OCI-LY3 (cell line): ENCODE measurements at regions not wholly inside any gene's neighbourhood (a gene's known extent, or its start where the extent isn't known, plus 50 kb on each side); places are given as distances from the start of the nearest gene placed in this dataset.
"Not testable (repeated sequence)": the region's sequence is repeated elsewhere in the genome, so short reads cannot be mapped to it uniquely, and the experiment has no call there.

Source experiments
- H2AFZ ChIP-seq: fragments of 200-600, 300-600 bp; shearing (Covaris generic); 2 replicates; pipeline ENCODE4 v1.6.0; 2014; ENCODE audit warnings: antibody characterized with exemption, low read depth, low read length
- H3K27ac ChIP-seq: fragments of 200-600, 300-600 bp; sonication (generic); 2 replicates; pipeline ENCODE4 v1.5.1; 2014; ENCODE audit warnings: mild to moderate bottlenecking, low read length, moderate library complexity, mixed read lengths
- H3K27me3 ChIP-seq: fragments of 200-600, 300-600 bp; sonication (generic); 2 replicates; pipeline ENCODE4 v1.6.1; 2014; ENCODE audit warnings: low read depth, low read length, mixed read lengths
- H3K36me3 ChIP-seq: fragments of 200-600, 300-600 bp; sonication (generic); replicated peaks from 2 replicates; pipeline ENCODE3; 2014; ENCODE audit warnings: low read depth, low read length, mixed read lengths
- H3K4me1 ChIP-seq: fragments of 300-600, 200-600 bp; sonication (generic); 2 replicates; pipeline ENCODE4 v1.6.1; 2014; ENCODE audit warnings: low read length, mixed read lengths
- H3K4me2 ChIP-seq: fragments of 200-600, 300-600 bp; sonication (generic); 2 replicates; pipeline ENCODE4 v1.6.1; 2014; ENCODE audit warnings: low read length, mixed read lengths
- H3K4me3 ChIP-seq: fragments of 300-600, 200-600 bp; sonication (generic); 2 replicates; pipeline ENCODE4 v1.5.1; 2014; ENCODE audit warnings: antibody characterized with exemption, mild to moderate bottlenecking, low read length, moderate library complexity
- H3K79me2 ChIP-seq: fragments of 300-600, 200-600 bp; shearing (Covaris generic); 2 replicates; pipeline ENCODE4 v1.6.1; 2014; ENCODE audit warnings: mild to moderate bottlenecking, low read length, mixed read lengths
- H3K9ac ChIP-seq: fragments of 300-600, 200-600 bp; shearing (Covaris generic); 2 replicates; pipeline ENCODE4 v1.6.0; 2014; ENCODE audit warnings: mild to moderate bottlenecking, low read length, moderate library complexity
- H3K9me3 ChIP-seq: fragments of 200-600, 300-600 bp; shearing (Covaris generic); 2 replicates; pipeline ENCODE4 v1.6.1; 2014; ENCODE audit warnings: low read length, mixed read lengths; ENCODE audit not compliant: insufficient read depth
- H4K20me1 ChIP-seq: fragments of 200-600, 300-600 bp; sonication (generic); 2 replicates; pipeline ENCODE4 v1.6.1; 2016; ENCODE audit warnings: low read length, mixed read lengths; ENCODE audit not compliant: insufficient read depth
- EZH2phosphoT487 ChIP-seq: fragments of 200-600 bp; shearing (Covaris generic); IDR thresholded peaks from 2 replicates; pipeline ENCODE4 v1.6.1; 2018; ENCODE audit warnings: antibody characterized with exemption, mixed run types, low read depth
- TF ChIP-seq, protein P1 (sequence below): fragments of 200-600, 300-600 bp; sonication (generic); IDR thresholded peaks from 2 replicates; pipeline ENCODE4 v1.5.1; 2014; ENCODE audit warnings: antibody characterized with exemption, low read length, low read depth

DNA sequence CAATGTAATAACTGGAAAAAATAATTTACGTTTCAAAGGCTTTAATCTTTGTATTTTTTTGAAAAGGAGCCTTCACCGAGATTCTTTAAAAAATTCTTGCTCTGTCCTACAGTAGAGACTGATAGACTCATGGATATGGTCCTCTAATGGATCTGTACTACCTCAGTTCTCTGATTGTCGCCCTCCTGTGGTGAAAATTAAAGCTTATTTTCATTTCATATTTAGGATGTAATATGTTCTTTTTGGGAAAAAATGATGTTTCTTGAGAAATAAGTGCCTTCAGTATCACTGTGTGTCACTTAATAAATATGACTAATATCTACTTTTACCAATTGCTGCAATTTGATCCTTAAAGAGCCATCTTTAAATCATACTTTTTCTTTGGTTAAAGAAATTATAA is 4593.3 kb upstream of the OR11H1 start:
- H3K36me3 ChIP-seq, H3K9me3 ChIP-seq, H3K27me3 ChIP-seq, H3K79me2 ChIP-seq, H3K27ac ChIP-seq, H4K20me1 ChIP-seq, H3K4me2 ChIP-seq, H3K4me1 ChIP-seq, H3K4me3 ChIP-seq, H3K9ac ChIP-seq, H2AFZ ChIP-seq: not testable (repeated sequence)
- TF ChIP-seq, protein P1, sequence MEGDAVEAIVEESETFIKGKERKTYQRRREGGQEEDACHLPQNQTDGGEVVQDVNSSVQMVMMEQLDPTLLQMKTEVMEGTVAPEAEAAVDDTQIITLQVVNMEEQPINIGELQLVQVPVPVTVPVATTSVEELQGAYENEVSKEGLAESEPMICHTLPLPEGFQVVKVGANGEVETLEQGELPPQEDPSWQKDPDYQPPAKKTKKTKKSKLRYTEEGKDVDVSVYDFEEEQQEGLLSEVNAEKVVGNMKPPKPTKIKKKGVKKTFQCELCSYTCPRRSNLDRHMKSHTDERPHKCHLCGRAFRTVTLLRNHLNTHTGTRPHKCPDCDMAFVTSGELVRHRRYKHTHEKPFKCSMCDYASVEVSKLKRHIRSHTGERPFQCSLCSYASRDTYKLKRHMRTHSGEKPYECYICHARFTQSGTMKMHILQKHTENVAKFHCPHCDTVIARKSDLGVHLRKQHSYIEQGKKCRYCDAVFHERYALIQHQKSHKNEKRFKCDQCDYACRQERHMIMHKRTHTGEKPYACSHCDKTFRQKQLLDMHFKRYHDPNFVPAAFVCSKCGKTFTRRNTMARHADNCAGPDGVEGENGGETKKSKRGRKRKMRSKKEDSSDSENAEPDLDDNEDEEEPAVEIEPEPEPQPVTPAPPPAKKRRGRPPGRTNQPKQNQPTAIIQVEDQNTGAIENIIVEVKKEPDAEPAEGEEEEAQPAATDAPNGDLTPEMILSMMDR = peak; percentile 16; the same call in 1 of the 2 replicates

DNA sequence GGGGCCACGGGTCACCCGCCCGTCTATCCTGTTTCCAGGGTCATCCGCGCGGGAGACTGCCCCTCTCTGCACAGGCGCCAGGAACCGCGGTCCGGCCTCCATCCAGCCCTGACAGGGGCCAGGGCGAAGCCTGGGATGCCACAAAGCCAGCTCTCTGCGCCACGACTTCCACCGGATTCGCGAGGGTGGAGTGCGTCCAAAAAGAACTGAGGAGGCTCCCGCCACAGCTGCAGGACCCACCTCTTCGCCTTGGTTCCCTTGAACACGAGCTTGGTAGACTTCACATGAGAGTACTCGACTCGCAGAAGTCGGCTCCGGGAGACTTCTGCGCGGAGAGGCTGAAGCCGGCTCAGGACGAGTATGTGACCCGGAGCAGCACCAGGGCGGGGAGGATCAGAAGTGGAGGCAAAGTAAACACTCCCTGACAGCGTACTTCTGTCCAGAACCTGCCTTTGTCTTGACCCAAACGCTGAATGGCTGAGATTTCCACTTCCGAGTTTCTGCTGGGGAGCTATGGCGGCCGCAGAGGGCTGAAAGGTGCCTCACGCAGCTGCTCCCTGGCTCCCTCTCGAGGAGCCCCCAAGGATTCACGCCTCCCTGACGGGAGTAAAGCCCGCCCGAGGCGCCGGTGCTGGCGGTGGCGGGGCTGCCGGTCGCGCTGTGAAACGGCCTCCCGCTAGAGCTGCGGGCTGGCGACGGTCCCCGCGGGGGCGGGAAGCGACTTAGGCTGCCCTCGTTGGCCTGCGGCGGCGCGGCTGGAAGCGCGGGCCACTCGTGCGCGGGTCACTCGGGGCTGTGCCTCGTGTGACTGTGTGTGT is 4566.7 kb upstream of the OR11H1 start:
- Histone ChIP-seq H3K27ac (no peak overlapping the region), H3K9me3 (no peaks in the 10 kb centered on the region), H3K4me3 (no peak overlapping the region), H3K4me1 (no peaks in the 10 kb centered on the region), H3K36me3 (no peaks in the 10 kb centered on the region), H3K79me2 (no peaks in the 10 kb centered on the region), H3K9ac (no peak overlapping the region), H3K27me3 (no peaks in the 10 kb centered on the region), H4K20me1 (no peaks in the 10 kb centered on the region), H2AFZ (no peak overlapping the region), H3K4me2 (no peak overlapping the region)
- TF ChIP-seq, protein P1 = no peak
- no peak for TF ChIP-seq EZH2phosphoT487

DNA sequence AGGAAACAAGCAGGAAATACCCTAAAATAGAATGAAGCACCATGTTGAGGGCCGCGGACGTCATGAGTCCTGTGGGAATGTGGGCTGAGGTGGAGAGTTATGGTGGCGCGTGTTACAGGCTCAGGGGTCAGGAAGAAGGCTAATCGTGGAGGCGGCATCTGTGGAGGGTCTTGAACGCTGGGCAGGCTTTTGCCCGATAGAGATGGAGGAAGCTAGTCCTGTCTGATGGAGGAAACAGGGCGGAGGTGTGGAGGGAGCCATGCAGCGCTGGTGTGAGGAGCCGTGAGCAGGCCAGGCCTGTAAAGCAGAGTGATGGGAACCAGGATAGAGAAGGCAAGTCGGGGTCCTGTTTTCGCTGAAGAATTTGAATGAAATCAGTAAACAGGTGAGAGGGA is 4566.1 kb upstream of the OR11H1 start:
- not testable (repeated sequence) for H3K9ac ChIP-seq, H3K27me3 ChIP-seq, H3K36me3 ChIP-seq, H3K9me3 ChIP-seq, H3K4me2 ChIP-seq, H3K4me3 ChIP-seq, H3K79me2 ChIP-seq, H3K4me1 ChIP-seq, H4K20me1 ChIP-seq, H2AFZ ChIP-seq, H3K27ac ChIP-seq
